ENCODE measurements at regions not wholly inside any gene's neighbourhood (a gene's known extent, or its start where the extent isn't known, plus 50 kb on each side); places are given as distances from the start of the nearest gene placed in this dataset.
A peak's percentile ranks its signal among the peaks of the same experiment; 100 is the strongest.

GRCh38 chr10:44587488-44588318 is 202.8 kb upstream of the CXCL12 start:
- DNase-seq, result no peak
- in situ Hi-C loops (cut with MboI; ENCODE audit: low pct_unique_long_range_greater_than_20kb, low sequenced_read_pairs), result no loop called here

- in situ Hi-C loops (cut with MboI; ENCODE audit: low pct_unique_long_range_greater_than_20kb, low sequenced_read_pairs), result no loop called here
Observed at GRCh38 chr10:44589181-44589943, 204.5 kb upstream of the CXCL12 start.

DNA sequence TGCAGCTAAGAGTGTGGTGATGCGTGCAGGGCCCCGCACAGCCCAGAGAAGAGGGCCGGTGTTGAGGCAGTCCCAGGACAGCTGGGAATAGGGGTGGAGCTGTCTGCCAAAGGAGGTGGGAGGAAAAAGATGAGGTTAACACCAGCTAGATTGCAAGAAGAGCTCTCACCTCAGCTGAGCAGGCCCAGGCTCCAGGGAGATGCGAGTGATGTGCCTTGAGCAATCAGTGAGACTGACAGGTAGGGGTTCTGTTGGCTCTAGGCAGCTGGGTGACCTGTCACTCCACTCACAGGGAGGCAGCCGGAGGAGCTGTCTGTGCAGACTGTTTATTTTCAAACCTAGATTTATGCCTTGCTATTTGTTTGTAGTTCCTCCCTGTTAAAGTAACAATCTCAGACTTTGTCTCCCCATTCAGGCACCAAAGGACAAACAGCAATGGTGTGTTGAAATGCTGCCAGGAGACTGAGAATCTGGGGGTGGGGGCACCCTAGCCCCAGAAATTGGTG is 205.1 kb upstream of the CXCL12 start:
- in situ Hi-C loops (cut with MboI; ENCODE audit: low pct_unique_long_range_greater_than_20kb, low sequenced_read_pairs), result no loop called here
- no peak for DNase-seq

More at GRCh38 chr10:44589181-44589943, 204.5 kb upstream of the CXCL12 start:
- no peak for DNase-seq

DNA sequence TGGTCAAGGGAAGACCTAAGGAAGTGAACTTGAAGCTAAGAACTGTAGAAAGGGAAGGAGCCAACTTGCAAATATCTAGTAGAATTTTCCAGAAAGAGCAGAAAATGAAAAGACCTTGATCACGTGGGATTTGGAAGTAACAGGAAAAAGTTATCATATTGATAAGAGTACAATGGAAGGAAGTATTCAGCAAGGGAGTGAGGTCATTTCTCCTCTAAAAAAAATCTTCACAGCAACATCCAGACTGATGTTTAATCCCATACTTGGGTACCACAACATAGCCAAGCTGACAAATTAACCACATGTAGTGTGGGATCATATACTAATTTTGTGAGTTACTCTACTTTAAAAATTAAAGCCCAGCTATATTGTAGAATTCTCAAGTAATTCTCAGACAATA is 207.0 kb upstream of the CXCL12 start:
- DNase-seq, result no peak
- in situ Hi-C loops (cut with MboI; ENCODE audit: low pct_unique_long_range_greater_than_20kb, low sequenced_read_pairs), result no loop called here

DNA sequence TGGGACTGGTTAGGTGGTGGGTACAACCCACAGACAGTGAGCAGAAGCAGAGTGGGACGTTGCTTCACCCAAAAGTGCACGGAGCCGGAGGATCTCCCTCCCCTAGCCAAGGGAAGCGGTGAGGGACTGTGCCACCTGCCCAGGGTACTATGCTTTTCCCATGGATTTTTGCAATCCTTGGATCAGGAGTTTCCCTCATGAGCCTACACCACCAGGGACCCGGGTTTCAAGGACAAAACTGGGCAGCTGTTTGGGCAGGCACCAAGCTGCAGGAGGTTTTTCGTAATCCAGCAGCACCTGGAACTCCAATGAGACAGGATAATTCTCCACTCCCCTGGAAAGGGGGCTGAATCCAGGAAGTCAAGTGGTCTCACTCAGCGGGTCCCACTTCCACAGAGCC is 209.1 kb upstream of the CXCL12 start:
- in situ Hi-C loops (cut with MboI; ENCODE audit: low pct_unique_long_range_greater_than_20kb, low sequenced_read_pairs), result no loop called here
- no peak for DNase-seq

DNA sequence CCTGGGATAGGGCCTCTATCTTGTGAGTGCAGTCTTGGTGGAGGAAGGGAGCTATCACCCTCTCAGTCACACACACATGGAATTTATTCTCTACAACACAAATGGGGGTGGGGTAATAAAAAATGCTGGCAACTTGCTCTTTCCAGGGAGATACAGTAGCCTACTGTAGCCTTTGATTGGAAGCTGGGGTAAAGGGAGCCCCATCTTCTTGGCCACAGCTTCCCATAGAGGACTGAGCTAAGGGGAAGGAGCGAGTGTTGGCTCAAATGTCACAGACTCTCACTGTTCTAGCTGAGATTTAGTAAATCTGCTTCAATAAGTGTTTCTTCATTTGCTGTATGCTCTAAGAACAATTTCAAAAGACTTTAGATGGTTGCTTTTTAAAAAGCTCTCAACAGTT is 222.2 kb upstream of the CXCL12 start:
- in situ Hi-C loops (cut with MboI; ENCODE audit: low pct_unique_long_range_greater_than_20kb, low sequenced_read_pairs), result no loop called here
- no peak for DNase-seq

- no peak for DNase-seq
- in situ Hi-C loops (cut with MboI; ENCODE audit: low pct_unique_long_range_greater_than_20kb, low sequenced_read_pairs), result no loop called here
Observed at GRCh38 chr10:44618910-44619309, 234.0 kb upstream of the CXCL12 start.

DNA sequence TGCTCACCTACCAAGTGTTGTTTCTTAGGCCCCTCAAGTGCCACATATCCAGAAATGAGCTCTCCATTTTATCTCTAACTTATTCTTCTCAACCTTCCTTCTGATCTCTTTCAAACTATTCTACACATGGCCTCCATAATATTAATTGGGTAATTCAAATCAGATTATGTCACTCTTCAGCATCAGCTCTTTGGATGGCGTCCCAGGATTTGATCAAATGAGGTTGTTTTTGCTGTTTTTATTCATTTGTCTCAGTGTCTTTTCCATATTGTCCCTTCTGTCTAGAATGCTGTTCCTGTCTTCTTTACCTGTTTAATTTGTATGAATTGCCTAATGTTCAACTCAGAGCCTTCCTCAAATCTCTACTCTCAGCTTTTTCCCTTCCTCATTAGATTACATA is 234.6 kb upstream of the CXCL12 start:
- in situ Hi-C loops (cut with MboI; ENCODE audit: low pct_unique_long_range_greater_than_20kb, low sequenced_read_pairs), result no loop called here
- DNase-seq, result no peak

DNA sequence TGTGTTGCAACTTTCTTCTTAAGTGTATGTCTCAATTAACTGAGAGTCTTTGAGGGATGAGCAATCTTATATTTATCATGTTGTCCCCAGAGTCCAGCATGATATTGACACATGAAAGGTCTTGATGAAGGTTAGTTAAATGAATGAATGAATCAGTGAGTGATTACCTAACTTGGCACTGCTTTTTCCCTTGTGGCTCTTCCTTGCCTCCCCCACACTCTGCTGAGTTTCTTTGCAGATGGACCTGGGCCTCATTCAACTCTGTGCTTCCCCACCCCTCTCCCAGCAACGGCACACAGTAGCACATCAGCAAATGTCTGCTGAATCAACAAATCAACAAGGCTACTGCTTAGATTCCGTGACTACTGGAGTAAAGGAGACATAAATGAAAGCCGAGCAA is 235.1 kb upstream of the CXCL12 start:
- DNase-seq, result no peak
- in situ Hi-C loops (cut with MboI; ENCODE audit: low pct_unique_long_range_greater_than_20kb, low sequenced_read_pairs), result no loop called here

GRCh38 chr10:44627591-44628354 is 242.9 kb upstream of the CXCL12 start:
- no peak for DNase-seq
- in situ Hi-C loops (cut with MboI; ENCODE audit: low pct_unique_long_range_greater_than_20kb, low sequenced_read_pairs), result no loop called here

DNA sequence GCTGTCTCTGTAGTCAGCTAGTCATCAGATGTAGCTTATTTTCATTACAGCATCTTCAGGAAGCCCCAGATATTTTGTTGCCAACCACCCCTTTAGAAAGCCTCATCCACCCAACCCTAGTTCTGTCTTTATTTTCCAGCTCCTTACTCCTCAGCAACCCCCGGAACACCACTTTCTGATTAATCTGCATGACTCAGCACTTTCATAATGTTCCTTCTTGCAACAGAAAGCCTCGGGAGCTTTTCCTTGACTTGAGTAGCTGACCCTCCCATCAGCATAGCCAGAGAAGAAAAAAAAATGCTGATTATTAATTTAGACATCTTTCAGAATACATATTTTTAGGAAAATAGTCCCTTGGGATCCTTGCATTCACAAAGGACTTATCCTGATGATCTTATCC is 244.0 kb upstream of the CXCL12 start:
- peak; percentile 8 for DNase-seq
- in situ Hi-C loops (cut with MboI; ENCODE audit: low pct_unique_long_range_greater_than_20kb, low sequenced_read_pairs), result no loop called here

- DNase-seq, result no peak
- in situ Hi-C loops (cut with MboI; ENCODE audit: low pct_unique_long_range_greater_than_20kb, low sequenced_read_pairs), result no loop called here
Observed at GRCh38 chr10:44635176-44635575, 250.3 kb upstream of the CXCL12 start.

DNA sequence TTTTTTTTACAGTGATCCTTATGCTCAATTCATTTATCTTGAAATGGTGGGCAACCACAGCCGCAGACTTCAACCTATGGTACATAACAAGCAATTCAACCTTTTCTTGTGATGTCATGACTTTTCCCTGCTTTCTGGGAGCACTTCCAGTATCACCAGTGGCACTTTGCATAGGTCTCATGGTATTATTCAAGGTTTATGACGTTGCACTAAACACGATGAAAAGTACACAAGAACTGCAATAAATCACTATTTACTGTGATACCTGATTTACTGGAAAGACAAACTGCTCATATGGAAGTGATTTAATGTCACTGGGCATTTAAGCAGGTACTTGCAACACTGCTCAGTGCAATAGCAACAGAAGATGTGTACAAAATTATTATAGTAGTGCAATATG is 251.7 kb upstream of the CXCL12 start:
- DNase-seq, result no peak
- in situ Hi-C loops (cut with MboI; ENCODE audit: low pct_unique_long_range_greater_than_20kb, low sequenced_read_pairs), result no loop called here

- no peak for DNase-seq
- in situ Hi-C loops (cut with MboI; ENCODE audit: low pct_unique_long_range_greater_than_20kb, low sequenced_read_pairs), result no loop called here
Observed at GRCh38 chr10:44640429-44640828, 255.5 kb upstream of the CXCL12 start.

DNA sequence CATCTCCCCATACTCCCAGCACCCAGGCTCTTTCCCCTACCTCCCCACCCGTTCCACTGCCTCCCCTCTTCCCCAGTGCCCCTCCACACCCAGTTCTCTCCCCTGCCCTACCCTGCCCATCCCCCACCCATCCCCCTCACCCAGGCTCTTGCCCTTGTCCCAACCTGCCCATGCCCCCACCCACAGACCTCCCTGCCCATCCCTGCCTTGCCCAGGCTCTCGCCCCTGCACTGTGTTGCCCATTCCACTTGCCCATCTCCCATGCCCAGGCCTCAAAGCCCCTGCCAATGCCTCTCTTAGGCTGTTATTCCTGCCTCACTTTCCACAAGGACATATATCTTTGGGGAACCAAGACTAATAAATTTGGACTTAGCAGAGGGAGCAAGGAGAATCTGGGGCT is 262.6 kb upstream of the CXCL12 start:
- DNase-seq, result no peak
- in situ Hi-C loops (cut with MboI; ENCODE audit: low pct_unique_long_range_greater_than_20kb, low sequenced_read_pairs), result no loop called here

DNA sequence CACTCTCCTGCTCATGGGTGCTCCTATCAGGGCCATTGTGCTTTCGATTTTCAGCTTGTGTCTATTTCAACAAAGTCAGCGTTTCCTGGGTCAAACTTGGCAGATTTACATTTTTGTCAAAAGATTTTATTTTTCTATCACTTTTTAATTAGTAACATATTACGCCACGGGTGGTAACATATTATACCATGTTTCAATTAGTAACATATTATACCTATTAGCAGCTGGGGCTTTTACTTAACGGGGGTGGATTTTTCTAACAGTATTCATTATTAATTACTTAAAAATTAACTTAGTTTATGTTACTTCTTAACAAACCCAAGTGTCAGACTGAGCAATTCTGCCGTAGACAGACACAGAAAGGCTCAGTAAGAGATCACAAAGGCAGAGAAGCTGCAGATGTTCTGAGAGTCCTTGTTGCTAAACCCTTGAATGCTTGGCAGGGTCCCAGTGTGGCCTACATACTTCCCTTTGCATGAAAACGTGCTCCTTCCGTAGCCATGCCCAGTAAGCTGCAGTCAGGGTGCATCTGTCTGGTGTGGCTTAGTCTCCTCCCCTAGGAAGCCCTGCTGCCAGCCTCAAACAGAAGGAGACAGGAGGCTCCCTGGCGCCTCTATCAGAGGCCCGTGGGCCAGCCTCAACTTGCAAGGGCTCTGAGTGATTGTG is 263.1 kb upstream of the CXCL12 start:
- DNase-seq, result no peak
- in situ Hi-C loops (cut with MboI; ENCODE audit: low pct_unique_long_range_greater_than_20kb, low sequenced_read_pairs), result no loop called here

GRCh38 chr10:44650691-44651661 is 260.2 kb upstream of the TMEM72 start:
- in situ Hi-C loops (cut with MboI; ENCODE audit: low pct_unique_long_range_greater_than_20kb, low sequenced_read_pairs), result no loop called here
- DNase-seq, result no peak

- DNase-seq, result no peak
- in situ Hi-C loops (cut with MboI; ENCODE audit: low pct_unique_long_range_greater_than_20kb, low sequenced_read_pairs), result no loop called here
Observed at GRCh38 chr10:44651834-44652233, 259.3 kb upstream of the TMEM72 start.
